ENCODE measurements at regions not wholly inside any gene's neighbourhood (a gene's known extent, or its start where the extent isn't known, plus 50 kb on each side); places are given as distances from the start of the nearest gene placed in this dataset.
"Not testable (repeated sequence)": the region's sequence is repeated elsewhere in the genome, so short reads cannot be mapped to it uniquely, and the experiment has no call there.

DNA sequence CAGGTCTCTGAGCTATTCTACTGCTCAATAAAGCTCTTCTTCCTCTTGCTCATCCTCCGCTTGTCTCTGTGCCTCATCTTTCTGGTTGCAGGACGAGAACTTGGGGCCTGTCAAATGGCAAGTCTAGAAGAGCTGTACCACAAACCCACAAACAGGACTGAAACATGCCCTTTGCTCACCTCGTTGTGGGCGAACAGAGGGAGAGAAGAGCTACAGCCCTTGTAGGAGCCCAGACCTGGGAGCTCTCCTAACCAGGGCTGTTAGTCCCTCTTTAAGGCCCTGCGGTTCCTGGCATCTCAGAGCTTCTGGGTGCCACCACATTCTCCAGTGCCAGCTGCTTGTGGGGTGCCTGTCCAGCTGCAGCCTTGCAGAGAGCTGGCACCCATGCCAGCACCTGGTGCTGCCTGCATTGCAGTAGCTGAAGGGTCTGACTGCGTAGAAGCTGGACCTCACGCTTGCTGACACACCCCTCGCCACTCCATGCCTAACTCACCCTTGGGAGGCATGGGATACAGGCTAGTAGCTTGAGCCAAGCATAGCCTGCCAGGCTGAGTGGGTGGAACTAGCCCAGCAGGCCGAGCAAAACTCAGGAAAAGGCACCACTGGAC lies 313.4 kb downstream of the ANKRD30B start:
- TF ChIP-seq, protein P1, sequence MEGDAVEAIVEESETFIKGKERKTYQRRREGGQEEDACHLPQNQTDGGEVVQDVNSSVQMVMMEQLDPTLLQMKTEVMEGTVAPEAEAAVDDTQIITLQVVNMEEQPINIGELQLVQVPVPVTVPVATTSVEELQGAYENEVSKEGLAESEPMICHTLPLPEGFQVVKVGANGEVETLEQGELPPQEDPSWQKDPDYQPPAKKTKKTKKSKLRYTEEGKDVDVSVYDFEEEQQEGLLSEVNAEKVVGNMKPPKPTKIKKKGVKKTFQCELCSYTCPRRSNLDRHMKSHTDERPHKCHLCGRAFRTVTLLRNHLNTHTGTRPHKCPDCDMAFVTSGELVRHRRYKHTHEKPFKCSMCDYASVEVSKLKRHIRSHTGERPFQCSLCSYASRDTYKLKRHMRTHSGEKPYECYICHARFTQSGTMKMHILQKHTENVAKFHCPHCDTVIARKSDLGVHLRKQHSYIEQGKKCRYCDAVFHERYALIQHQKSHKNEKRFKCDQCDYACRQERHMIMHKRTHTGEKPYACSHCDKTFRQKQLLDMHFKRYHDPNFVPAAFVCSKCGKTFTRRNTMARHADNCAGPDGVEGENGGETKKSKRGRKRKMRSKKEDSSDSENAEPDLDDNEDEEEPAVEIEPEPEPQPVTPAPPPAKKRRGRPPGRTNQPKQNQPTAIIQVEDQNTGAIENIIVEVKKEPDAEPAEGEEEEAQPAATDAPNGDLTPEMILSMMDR (IDR thresholded peaks at IDR 0.05): not testable (repeated sequence)
- not testable (repeated sequence) for TF ChIP-seq POLR2AphosphoS5 (IDR thresholded peaks at IDR 0.05; ENCODE audit: low read depth, low read length); SIN3A (IDR thresholded peaks at IDR 0.05; ENCODE audit: borderline replicate concordance, insufficient read depth, low read depth, low read length)

All from Panc1 (cell line).